SK-N-SH (cell line): ENCODE measurements at regions not wholly inside any gene's neighbourhood (a gene's known extent, or its start where the extent isn't known, plus 50 kb on each side); places are given as distances from the start of the nearest gene placed in this dataset.

Experiments
- CTCF ChIA-PET: fragments of 300-600, 350-600 bp; formaldehyde crosslinking; extraction: SDS; loops from one replicate; lab custom pipeline; 2021; lab: Yijun Ruan, JAX
- POLR2A ChIA-PET: fragments of 350-600 bp; sonication (Branson Sonifier 250); formaldehyde crosslinking; extraction: SDS; loops from one replicate; lab custom pipeline; 2020; ENCODE audit warnings: antibody characterized with exemption, inconsistent platforms; lab: Yijun Ruan, JAX
- DNase-seq: peaks from one replicate; pipeline ENCODE4 v3.0.0; 2012
- H2AFZ ChIP-seq: fragments of 200-600 bp; sonication (generic); 2 replicates; pipeline ENCODE4 v1.8.1; 2016; ENCODE audit warnings: antibody characterized with exemption, mild to moderate bottlenecking, low read depth
- H3F3A ChIP-seq: fragments of 200-600 bp; sonication (generic); replicated peaks from 2 replicates; pipeline ENCODE3; 2016; ENCODE audit warnings: antibody characterized with exemption, mild to moderate bottlenecking; ENCODE audit not compliant: insufficient read depth
- H3K27ac ChIP-seq, 2 experiments: fragments of 200-500 bp in 1 of 2; fragments of 200-600 bp in 1 of 2; sonication (Bioruptor generic) in 1 of 2; sonication (generic), shearing (Covaris generic) in 1 of 2; 2 replicates each; pipeline versions ENCODE4 v1.5.1 to v1.6.1; 2014 to 2016; ENCODE audit warnings: low read depth in 2 of 2, inconsistent platforms in 1 of 2, low read length in 1 of 2, mild to moderate bottlenecking in 1 of 2, mixed read lengths in 1 of 2
- H3K27me3 ChIP-seq: fragments of 200-600 bp; sonication (generic), shearing (Covaris generic); 2 replicates; pipeline ENCODE4 v1.6.1; 2016; ENCODE audit warnings: mixed run types; ENCODE audit not compliant: insufficient read depth
- H3K36me3 ChIP-seq, 2 experiments: fragments of 200-500 bp in 1 of 2; fragments of 200-600 bp in 1 of 2; sonication (Bioruptor generic) in 1 of 2; sonication (generic) in 1 of 2; replicated peaks in 1 of 2; 2 replicates each; pipeline versions ENCODE3 to v1.5.1; 2014 to 2016; ENCODE audit warnings: low read length in 1 of 2, mild to moderate bottlenecking in 1 of 2; ENCODE audit not compliant: insufficient read depth in 2 of 2, control insufficient read depth in 1 of 2
- H3K4me1 ChIP-seq, 2 experiments: fragments of 200-500 bp in 1 of 2; fragments of 200-600 bp in 1 of 2; sonication (Bioruptor generic) in 1 of 2; sonication (generic), shearing (Covaris generic) in 1 of 2; 2 replicates each; pipeline versions ENCODE4 v1.5.1 to v1.6.1; 2014 to 2016; ENCODE audit warnings: low read depth in 1 of 2, low read length in 1 of 2, mixed run types in 1 of 2; ENCODE audit not compliant: insufficient read depth in 2 of 2, control insufficient read depth in 1 of 2
- H3K4me2 ChIP-seq: fragments of 200-600 bp; sonication (generic), shearing (Covaris generic); 2 replicates; pipeline ENCODE4 v1.6.1; 2017; ENCODE audit warnings: mixed run types
- H3K4me3 ChIP-seq, 2 experiments: fragments of 200-500 bp in 1 of 2; fragments of 200-600 bp in 1 of 2; sonication (Bioruptor generic) in 1 of 2; sonication (generic), shearing (Covaris generic) in 1 of 2; 2 replicates each; pipeline versions ENCODE4 v1.5.1 to v1.8.1; 2014 to 2016; ENCODE audit warnings: low read depth in 2 of 2, inconsistent platforms in 1 of 2, low read length in 1 of 2, mild to moderate bottlenecking in 1 of 2, mixed read lengths in 1 of 2, moderate library complexity in 1 of 2
- H3K79me2 ChIP-seq: fragments of 200-600 bp; sonication (generic); 2 replicates; pipeline ENCODE4 v1.8.1; 2017; ENCODE audit warnings: mild to moderate bottlenecking; ENCODE audit not compliant: insufficient read depth
- H3K9ac ChIP-seq: fragments of 200-600 bp; sonication (generic); 2 replicates; pipeline ENCODE4 v1.6.1; 2017; ENCODE audit warnings: mixed run types
- H3K9me2 ChIP-seq: fragments of 200-600 bp; sonication (generic); 2 replicates; pipeline ENCODE4 v1.6.1; 2017; ENCODE audit warnings: mixed run types
- H3K9me3 ChIP-seq: fragments of 200-600 bp; sonication (generic); 2 replicates; pipeline ENCODE4 v1.6.1; 2017; ENCODE audit warnings: mixed run types, mild to moderate bottlenecking, moderate library complexity
- H4K20me1 ChIP-seq: fragments of 200-600 bp; sonication (generic); 2 replicates; pipeline ENCODE4 v1.6.1; 2017; ENCODE audit warnings: mild to moderate bottlenecking, mixed run types; ENCODE audit not compliant: insufficient read depth
- CHD2 ChIP-seq: fragments of 150-350 bp; IDR thresholded peaks from 2 replicates; pipeline ENCODE4 v1.6.1; 2018; ENCODE audit warnings: low read length; ENCODE audit not compliant: partially characterized antibody
- ELF1 ChIP-seq: IDR thresholded peaks from 2 replicates; pipeline ENCODE4 v1.4.0; 2012
- EZH2phosphoT487 ChIP-seq: fragments of 200-600 bp; sonication (generic); IDR thresholded peaks from 2 replicates; pipeline ENCODE4 v1.6.1; 2017; ENCODE audit warnings: low read depth, mixed run types, mild to moderate bottlenecking, antibody characterized with exemption, moderate library complexity, borderline replicate concordance
- FOSL2 ChIP-seq: IDR thresholded peaks from 2 replicates; pipeline ENCODE4 v1.4.0; 2012; ENCODE audit warnings: low read depth, mild to moderate bottlenecking, moderate library complexity, borderline replicate concordance
- GABPA ChIP-seq: IDR thresholded peaks from 2 replicates; pipeline ENCODE4 v1.4.0; 2012; ENCODE audit warnings: low read depth, mild to moderate bottlenecking
- GATA2 ChIP-seq: sonication (generic); formaldehyde crosslinking; IDR thresholded peaks from 2 replicates; pipeline ENCODE4 v1.5.0; 2020; ENCODE audit warnings: mild to moderate bottlenecking, missing genetic modification reagents
- NRF1 ChIP-seq: IDR thresholded peaks from 2 replicates; pipeline ENCODE4 v1.6.1; 2012; ENCODE audit warnings: low read depth, mild to moderate bottlenecking, low read length
- SMC3 ChIP-seq: IDR thresholded peaks from 2 replicates; pipeline ENCODE4 v1.6.1; 2012; ENCODE audit warnings: low read depth, low read length, improper control_type of control experiment
- TAF1 ChIP-seq: IDR thresholded peaks from 2 replicates; pipeline ENCODE4 v1.6.1; 2012; ENCODE audit warnings: low read depth, mild to moderate bottlenecking, low read length, moderate library complexity, borderline replicate concordance
- WGBS: methylation state at CpG from one replicate; pipeline ENCODE4 v1.1.6; 2017; ENCODE audit warnings: low lambda C conversion rate; 5-methylcytosine and 5-hydroxymethylcytosine counted together
- TF ChIP-seq, protein P1 (sequence below): IDR thresholded peaks from 2 replicates; pipeline ENCODE4 v1.6.1; 2012; ENCODE audit warnings: mild to moderate bottlenecking, low read depth, low read length, moderate library complexity
- TF ChIP-seq, protein P2 (sequence below): fragments of 200-600 bp; sonication (generic); IDR thresholded peaks from 2 replicates; pipeline ENCODE4 v1.6.1; 2017; ENCODE audit warnings: antibody characterized with exemption, mild to moderate bottlenecking, moderate library complexity
- TF ChIP-seq, protein P3 (sequence below): fragments of 150-350 bp; IDR thresholded peaks from 2 replicates; pipeline ENCODE4 v1.6.1; 2016; ENCODE audit warnings: mild to moderate bottlenecking, low read depth, low read length
- TF ChIP-seq, protein P4 (sequence below): fragments of 150-350 bp; IDR thresholded peaks from 2 replicates; pipeline ENCODE4 v1.6.1; 2017; ENCODE audit warnings: antibody characterized with exemption, low read length, low read depth, borderline replicate concordance

DNA sequence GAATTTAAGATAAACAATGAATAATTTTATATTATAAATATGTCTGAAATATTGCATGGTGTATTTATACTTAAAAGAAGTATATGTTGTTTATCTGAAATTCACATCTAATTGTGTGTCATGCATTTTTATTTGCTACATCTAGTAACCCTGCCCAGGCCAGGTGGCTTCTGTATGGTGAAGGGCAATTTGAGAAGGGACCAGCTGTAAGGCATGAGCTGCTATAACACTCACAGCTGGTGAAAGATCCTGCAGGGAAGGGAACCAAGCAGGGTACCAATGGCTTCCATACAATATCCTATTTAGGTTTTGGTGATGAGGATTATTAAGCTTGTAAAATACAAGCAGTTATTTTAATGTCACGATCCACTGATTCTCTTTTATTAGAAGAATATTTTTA lies 921.8 kb upstream of the GJE1 start (continued):
- TF ChIP-seq, protein P1, sequence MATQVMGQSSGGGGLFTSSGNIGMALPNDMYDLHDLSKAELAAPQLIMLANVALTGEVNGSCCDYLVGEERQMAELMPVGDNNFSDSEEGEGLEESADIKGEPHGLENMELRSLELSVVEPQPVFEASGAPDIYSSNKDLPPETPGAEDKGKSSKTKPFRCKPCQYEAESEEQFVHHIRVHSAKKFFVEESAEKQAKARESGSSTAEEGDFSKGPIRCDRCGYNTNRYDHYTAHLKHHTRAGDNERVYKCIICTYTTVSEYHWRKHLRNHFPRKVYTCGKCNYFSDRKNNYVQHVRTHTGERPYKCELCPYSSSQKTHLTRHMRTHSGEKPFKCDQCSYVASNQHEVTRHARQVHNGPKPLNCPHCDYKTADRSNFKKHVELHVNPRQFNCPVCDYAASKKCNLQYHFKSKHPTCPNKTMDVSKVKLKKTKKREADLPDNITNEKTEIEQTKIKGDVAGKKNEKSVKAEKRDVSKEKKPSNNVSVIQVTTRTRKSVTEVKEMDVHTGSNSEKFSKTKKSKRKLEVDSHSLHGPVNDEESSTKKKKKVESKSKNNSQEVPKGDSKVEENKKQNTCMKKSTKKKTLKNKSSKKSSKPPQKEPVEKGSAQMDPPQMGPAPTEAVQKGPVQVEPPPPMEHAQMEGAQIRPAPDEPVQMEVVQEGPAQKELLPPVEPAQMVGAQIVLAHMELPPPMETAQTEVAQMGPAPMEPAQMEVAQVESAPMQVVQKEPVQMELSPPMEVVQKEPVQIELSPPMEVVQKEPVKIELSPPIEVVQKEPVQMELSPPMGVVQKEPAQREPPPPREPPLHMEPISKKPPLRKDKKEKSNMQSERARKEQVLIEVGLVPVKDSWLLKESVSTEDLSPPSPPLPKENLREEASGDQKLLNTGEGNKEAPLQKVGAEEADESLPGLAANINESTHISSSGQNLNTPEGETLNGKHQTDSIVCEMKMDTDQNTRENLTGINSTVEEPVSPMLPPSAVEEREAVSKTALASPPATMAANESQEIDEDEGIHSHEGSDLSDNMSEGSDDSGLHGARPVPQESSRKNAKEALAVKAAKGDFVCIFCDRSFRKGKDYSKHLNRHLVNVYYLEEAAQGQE = no peak
- TF ChIP-seq GABPA = no peak
- no peak for TF ChIP-seq ELF1
- no peak for TF ChIP-seq TAF1
- TF ChIP-seq, protein P2, sequence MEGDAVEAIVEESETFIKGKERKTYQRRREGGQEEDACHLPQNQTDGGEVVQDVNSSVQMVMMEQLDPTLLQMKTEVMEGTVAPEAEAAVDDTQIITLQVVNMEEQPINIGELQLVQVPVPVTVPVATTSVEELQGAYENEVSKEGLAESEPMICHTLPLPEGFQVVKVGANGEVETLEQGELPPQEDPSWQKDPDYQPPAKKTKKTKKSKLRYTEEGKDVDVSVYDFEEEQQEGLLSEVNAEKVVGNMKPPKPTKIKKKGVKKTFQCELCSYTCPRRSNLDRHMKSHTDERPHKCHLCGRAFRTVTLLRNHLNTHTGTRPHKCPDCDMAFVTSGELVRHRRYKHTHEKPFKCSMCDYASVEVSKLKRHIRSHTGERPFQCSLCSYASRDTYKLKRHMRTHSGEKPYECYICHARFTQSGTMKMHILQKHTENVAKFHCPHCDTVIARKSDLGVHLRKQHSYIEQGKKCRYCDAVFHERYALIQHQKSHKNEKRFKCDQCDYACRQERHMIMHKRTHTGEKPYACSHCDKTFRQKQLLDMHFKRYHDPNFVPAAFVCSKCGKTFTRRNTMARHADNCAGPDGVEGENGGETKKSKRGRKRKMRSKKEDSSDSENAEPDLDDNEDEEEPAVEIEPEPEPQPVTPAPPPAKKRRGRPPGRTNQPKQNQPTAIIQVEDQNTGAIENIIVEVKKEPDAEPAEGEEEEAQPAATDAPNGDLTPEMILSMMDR = no peak
- TF ChIP-seq, protein P3, sequence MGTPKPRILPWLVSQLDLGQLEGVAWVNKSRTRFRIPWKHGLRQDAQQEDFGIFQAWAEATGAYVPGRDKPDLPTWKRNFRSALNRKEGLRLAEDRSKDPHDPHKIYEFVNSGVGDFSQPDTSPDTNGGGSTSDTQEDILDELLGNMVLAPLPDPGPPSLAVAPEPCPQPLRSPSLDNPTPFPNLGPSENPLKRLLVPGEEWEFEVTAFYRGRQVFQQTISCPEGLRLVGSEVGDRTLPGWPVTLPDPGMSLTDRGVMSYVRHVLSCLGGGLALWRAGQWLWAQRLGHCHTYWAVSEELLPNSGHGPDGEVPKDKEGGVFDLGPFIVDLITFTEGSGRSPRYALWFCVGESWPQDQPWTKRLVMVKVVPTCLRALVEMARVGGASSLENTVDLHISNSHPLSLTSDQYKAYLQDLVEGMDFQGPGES = no peak
- no peak for TF ChIP-seq GATA2

DNA sequence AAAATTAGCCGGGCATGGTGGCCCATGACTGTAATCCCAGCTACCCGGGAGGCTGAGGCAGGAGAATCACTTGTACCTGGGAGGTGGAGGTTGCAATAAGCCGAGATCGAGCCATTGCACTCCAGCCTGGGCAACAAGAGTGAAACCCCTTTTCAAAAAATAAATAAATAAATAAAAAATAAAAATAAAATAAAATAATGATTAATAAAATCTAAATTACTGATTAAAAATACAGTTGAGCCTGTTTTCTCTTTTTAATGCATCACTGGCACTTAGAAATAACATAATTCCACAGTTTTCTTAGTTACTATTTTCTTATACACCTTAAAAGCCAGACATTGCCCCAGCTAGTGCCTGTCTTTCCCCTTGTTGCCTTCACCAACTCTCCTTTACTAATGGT lies 922.8 kb upstream of the GJE1 start:
- Histone ChIP-seq H3K27me3 (no peaks in the 10 kb centered on the region), H3K36me3 (no peaks in the 10 kb centered on the region), H3K9ac (no peak overlapping the region), H3K9me3 (no peaks in the 10 kb centered on the region)
- POLR2A ChIA-PET = no interaction called here
- TF ChIP-seq CHD2 (no peak), FOSL2 (no peak), SMC3 (no peak), EZH2phosphoT487 (no peak), GATA2 (no peak), NRF1 (no peak)
- TF ChIP-seq, protein P4, sequence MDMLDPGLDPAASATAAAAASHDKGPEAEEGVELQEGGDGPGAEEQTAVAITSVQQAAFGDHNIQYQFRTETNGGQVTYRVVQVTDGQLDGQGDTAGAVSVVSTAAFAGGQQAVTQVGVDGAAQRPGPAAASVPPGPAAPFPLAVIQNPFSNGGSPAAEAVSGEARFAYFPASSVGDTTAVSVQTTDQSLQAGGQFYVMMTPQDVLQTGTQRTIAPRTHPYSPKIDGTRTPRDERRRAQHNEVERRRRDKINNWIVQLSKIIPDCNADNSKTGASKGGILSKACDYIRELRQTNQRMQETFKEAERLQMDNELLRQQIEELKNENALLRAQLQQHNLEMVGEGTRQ = no peak
- TF ChIP-seq, protein P2 = no peak
- TF ChIP-seq, protein P1 = no peak
- TF ChIP-seq, all 33 proteins: peak for 0
- WGBS = 15% methylated on average over 4 of the region's 4 CpGs
- no peak overlapping the region for H3K4me3 ChIP-seq
- H3K4me2 ChIP-seq = no peak overlapping the region
- H3K27ac ChIP-seq = no peak overlapping the region
- DNase-seq = no peak
- no peaks in the 10 kb centered on the region for H3K9me2 ChIP-seq
- H4K20me1 ChIP-seq = no peaks in the 10 kb centered on the region
- no peaks in the 10 kb centered on the region for H3F3A ChIP-seq
- no peaks in the 10 kb centered on the region for H3K4me1 ChIP-seq
- no peak overlapping the region for H2AFZ ChIP-seq
- CTCF ChIA-PET = no interaction called here
- H3K79me2 ChIP-seq = no peaks in the 10 kb centered on the region
